Ishikawa (cell line): ENCODE measurements at regions not wholly inside any gene's neighbourhood (a gene's known extent, or its start where the extent isn't known, plus 50 kb on each side); places are given as distances from the start of the nearest gene placed in this dataset.

Experiments used
- CEBPB ChIP-seq: IDR thresholded peaks from 2 replicates; pipeline ENCODE4 v1.6.1; 2012
- CREB1 ChIP-seq: IDR thresholded peaks from 2 replicates; pipeline ENCODE4 v1.6.1; 2012; ENCODE audit warnings: low read depth
- EGR1 ChIP-seq: IDR thresholded peaks from 2 replicates; pipeline ENCODE4 v1.6.1; 2012
- EP300 ChIP-seq: IDR thresholded peaks from 2 replicates; pipeline ENCODE4 v1.6.1; 2012; ENCODE audit warnings: borderline replicate concordance
- FOXM1 ChIP-seq: IDR thresholded peaks from 2 replicates; pipeline ENCODE4 v1.6.1; 2012; ENCODE audit warnings: low read depth, borderline replicate concordance
- NFIC ChIP-seq: IDR thresholded peaks from 2 replicates; pipeline ENCODE4 v1.6.1; 2012
- RAD21 ChIP-seq: IDR thresholded peaks from 2 replicates; pipeline ENCODE4 v1.6.1; 2012; ENCODE audit warnings: low read depth
- TAF1 ChIP-seq: IDR thresholded peaks from 2 replicates; pipeline ENCODE4 v1.6.1; 2012; ENCODE audit warnings: low read depth, mild to moderate bottlenecking
- TCF12 ChIP-seq: IDR thresholded peaks from 2 replicates; pipeline ENCODE4 v1.6.1; 2012; ENCODE audit warnings: low read depth
- TEAD4 ChIP-seq: IDR thresholded peaks from 2 replicates; pipeline ENCODE4 v1.6.1; 2012
- YY1 ChIP-seq: IDR thresholded peaks from 2 replicates; pipeline ENCODE4 v1.6.1; 2012; ENCODE audit warnings: low read depth
- ZBTB7A ChIP-seq: IDR thresholded peaks from 2 replicates; pipeline ENCODE4 v1.6.1; 2012; ENCODE audit warnings: low read depth
- TF ChIP-seq, protein P1 (sequence below): IDR thresholded peaks from 2 replicates; pipeline ENCODE4 v1.6.1; 2012
- TF ChIP-seq, protein P2 (sequence below): IDR thresholded peaks from 2 replicates; pipeline ENCODE4 v1.6.1; 2012; ENCODE audit warnings: low read depth, mild to moderate bottlenecking
- TF ChIP-seq, protein P3 (sequence below): IDR thresholded peaks from 2 replicates; pipeline ENCODE4 v1.6.1; 2012

DNA sequence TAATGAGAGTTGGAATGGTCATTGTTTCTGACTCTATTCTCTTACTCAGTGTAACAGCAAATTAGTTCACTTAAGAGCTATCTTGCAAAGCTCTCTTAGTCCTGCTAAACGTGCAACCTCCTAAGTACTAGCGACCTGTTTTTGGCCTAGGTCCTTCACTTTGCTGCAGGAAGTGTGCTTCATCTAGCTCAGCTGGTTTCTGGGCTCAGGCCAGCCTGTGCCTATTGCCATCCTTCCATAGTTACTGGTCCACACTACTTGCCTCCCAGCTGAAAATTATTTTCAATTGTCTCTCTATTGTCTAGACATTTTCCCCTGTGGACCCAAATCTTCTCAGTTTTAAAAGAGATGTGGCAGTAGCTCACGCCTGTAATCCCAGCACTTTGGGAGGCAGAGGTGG is 561.3 kb downstream of the FGF9 start:
- TF ChIP-seq TCF12 = peak; percentile 35; the same call in 1 of the 2 replicates
- peak; percentile 66; the same call in 1 of the 2 replicates for TF ChIP-seq EP300
- TF ChIP-seq TEAD4 = no peak
- no peak for TF ChIP-seq FOXM1
- TF ChIP-seq NFIC = peak; percentile 81
- no peak for TF ChIP-seq CREB1

DNA sequence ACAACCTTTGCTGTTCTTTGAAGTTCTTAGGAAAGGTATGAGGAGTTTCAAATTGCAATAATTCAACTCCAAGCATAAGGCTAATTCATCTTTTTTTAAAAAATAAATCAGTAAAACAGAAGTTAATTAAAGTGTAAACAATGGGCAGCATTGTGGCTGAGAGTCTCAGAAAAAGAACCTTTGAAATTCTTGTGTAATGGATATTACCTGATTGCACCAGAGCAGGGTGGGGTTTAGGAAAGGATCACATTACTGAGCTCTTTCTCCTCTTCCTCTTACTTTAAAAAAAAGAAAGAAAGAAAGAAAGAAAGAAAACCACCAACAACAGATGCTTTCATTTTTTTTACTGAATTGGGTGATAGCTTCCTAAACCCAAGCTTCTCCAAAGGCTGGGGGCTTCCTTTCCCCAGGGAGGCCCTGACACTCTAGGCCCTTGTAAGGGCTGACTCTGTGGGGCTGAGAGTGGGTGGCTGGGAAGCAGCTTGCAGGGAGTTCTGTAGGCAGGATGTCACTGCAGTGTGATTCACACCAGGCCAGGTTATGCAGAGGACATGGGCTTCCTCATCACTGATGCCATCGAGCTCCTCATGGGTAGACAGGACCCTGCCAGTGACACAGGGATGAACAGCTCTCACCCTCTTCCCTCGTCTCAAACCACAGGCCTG is 564.5 kb downstream of the FGF9 start:
- no peak for TF ChIP-seq FOXM1
- no peak for TF ChIP-seq YY1
- peak; percentile 39; the same call in 1 of the 2 replicates for TF ChIP-seq TEAD4
- TF ChIP-seq CEBPB = peak; percentile 94
- TF ChIP-seq TCF12 = 0 out of 2 replicates have a peak, but pooled peaks have one; percentile 35
- TF ChIP-seq, protein P1, sequence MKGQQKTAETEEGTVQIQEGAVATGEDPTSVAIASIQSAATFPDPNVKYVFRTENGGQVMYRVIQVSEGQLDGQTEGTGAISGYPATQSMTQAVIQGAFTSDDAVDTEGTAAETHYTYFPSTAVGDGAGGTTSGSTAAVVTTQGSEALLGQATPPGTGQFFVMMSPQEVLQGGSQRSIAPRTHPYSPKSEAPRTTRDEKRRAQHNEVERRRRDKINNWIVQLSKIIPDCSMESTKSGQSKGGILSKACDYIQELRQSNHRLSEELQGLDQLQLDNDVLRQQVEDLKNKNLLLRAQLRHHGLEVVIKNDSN = no peak
- TF ChIP-seq TAF1 = no peak
- TF ChIP-seq EGR1 = no peak
- no peak; the same call in 1 of the 2 replicates for TF ChIP-seq EP300
- TF ChIP-seq NFIC = no peak
- no peak for TF ChIP-seq ZBTB7A

DNA sequence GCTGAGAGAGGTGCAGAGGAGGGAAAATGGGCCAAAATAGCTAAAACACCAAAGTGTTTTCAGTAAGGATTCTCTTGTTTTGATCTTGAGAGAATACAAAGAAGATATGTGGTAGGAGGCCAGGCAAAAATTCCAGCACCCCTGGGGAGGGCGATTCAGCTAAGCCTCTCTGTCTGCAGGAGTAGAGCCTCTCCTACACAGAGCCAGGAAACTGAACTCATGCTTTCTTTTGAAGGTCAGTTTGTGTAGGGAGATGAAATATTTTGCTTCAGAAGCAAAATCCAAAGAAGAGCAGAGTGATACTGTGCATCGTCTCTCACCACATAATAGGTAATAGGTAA is 565.0 kb downstream of the FGF9 start:
- TF ChIP-seq ZBTB7A (no peak), FOXM1 (no peak), NFIC (no peak), CEBPB (no peak), TAF1 (no peak), EGR1 (no peak), EP300 (no peak), CREB1 (no peak), TCF12 (no peak), RAD21 (no peak), TEAD4 (no peak), YY1 (no peak)
- TF ChIP-seq, protein P2, sequence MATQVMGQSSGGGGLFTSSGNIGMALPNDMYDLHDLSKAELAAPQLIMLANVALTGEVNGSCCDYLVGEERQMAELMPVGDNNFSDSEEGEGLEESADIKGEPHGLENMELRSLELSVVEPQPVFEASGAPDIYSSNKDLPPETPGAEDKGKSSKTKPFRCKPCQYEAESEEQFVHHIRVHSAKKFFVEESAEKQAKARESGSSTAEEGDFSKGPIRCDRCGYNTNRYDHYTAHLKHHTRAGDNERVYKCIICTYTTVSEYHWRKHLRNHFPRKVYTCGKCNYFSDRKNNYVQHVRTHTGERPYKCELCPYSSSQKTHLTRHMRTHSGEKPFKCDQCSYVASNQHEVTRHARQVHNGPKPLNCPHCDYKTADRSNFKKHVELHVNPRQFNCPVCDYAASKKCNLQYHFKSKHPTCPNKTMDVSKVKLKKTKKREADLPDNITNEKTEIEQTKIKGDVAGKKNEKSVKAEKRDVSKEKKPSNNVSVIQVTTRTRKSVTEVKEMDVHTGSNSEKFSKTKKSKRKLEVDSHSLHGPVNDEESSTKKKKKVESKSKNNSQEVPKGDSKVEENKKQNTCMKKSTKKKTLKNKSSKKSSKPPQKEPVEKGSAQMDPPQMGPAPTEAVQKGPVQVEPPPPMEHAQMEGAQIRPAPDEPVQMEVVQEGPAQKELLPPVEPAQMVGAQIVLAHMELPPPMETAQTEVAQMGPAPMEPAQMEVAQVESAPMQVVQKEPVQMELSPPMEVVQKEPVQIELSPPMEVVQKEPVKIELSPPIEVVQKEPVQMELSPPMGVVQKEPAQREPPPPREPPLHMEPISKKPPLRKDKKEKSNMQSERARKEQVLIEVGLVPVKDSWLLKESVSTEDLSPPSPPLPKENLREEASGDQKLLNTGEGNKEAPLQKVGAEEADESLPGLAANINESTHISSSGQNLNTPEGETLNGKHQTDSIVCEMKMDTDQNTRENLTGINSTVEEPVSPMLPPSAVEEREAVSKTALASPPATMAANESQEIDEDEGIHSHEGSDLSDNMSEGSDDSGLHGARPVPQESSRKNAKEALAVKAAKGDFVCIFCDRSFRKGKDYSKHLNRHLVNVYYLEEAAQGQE = no peak
- TF ChIP-seq, protein P3, sequence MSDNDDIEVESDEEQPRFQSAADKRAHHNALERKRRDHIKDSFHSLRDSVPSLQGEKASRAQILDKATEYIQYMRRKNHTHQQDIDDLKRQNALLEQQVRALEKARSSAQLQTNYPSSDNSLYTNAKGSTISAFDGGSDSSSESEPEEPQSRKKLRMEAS = no peak
- TF ChIP-seq, protein P1 = no peak

DNA sequence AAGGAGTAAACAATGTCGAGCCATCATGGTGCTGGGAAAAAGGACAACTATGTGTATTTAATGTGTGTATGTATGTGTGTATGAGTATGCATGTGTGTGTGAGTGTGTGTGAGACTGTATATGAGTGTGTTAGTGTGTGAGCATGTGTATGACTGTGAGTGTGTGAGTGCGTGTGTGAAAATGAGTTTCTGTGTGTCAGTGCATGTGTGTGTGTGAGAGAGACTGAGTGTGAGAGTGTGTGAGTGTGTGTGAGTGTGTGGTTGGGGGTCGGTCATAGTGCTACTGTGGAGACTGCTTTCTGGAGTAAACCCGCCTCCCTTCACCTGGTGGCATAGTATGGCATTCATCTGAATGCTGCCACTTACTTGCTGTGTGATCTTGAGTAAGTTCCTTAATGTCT is 567.4 kb downstream of the FGF9 start:
- TF ChIP-seq EP300 (no peak), EGR1 (no peak), CEBPB (no peak), TEAD4 (no peak), RAD21 (no peak), ZBTB7A (no peak), CREB1 (no peak), NFIC (no peak), YY1 (no peak), TCF12 (no peak), TAF1 (no peak), FOXM1 (no peak)
- TF ChIP-seq, protein P1 = no peak
- TF ChIP-seq, protein P2 = no peak
- TF ChIP-seq, protein P3 = no peak

DNA sequence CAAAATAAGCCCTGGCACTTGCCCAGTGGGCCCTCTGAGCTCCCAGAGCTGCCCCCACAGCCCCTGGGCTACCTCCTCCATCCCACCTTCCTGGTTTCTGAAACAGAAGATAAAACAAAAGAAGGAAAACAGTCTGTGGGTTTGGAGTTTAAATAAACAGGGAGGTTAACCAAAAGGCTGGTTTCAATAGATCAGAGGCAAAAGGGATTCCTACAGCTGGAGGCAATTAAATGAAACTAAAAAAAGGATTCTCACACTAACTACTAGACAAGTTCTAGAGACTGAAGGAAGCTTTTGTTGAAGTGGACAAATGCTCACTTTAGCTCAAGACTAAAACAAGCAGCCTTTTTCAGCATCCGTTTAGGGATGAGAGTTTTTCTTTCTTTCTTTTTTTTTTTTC is 569.8 kb downstream of the FGF9 start:
- TF ChIP-seq CEBPB = no peak
- no peak for TF ChIP-seq CREB1
- no peak for TF ChIP-seq EGR1
- no peak for TF ChIP-seq NFIC
- no peak for TF ChIP-seq TEAD4
- TF ChIP-seq, protein P1 = no peak
- TF ChIP-seq FOXM1 = no peak
- no peak for TF ChIP-seq TAF1
